ENCODE measurements at regions not wholly inside any gene's neighbourhood (a gene's known extent, or its start where the extent isn't known, plus 50 kb on each side); places are given as distances from the start of the nearest gene placed in this dataset.

- Histone ChIP-seq H3K36me3 (ENCODE audit: low read depth, low read length) (no peaks in the 10 kb centered on the region), H3K79me2 (ENCODE audit: low read length) (no peaks in the 10 kb centered on the region), H3K9ac (ENCODE audit: low read length) (no peak overlapping the region), H3K9me3 (ENCODE audit: low read length) (no peaks in the 10 kb centered on the region), H3K4me3 (ENCODE audit: low read length) (no peak overlapping the region), H4K20me1 (ENCODE audit: low read length) (no peaks in the 10 kb centered on the region), H3K27me3 (ENCODE audit: low read length) (no peaks in the 10 kb centered on the region), H3K4me1 (ENCODE audit: insufficient read depth, low read length) (peaks cover 7% of the 10 kb centered on the region; the same call in 1 of the 2 replicates), H3F3A (ENCODE audit: low read length, unreplicated experiment) (no peaks in the 10 kb centered on the region), H3K27ac (ENCODE audit: low read length) (no peak overlapping the region), H3K9me2 (replicated peaks; ENCODE audit: low read length) (no peaks in the 10 kb centered on the region), H3K4me2 (ENCODE audit: low read length) (no peak overlapping the region), H2AFZ (ENCODE audit: low read length) (no peak overlapping the region)
- no peak for DNase-seq
- no peak for ATAC-seq
- intact Hi-C loops (cut with micrococcal nuclease): no loop called here
- TF ChIP-seq EZH2phosphoT487 (IDR thresholded peaks at IDR 0.05; ENCODE audit: borderline replicate concordance, low read length) (no peak), EZH2 (IDR thresholded peaks at IDR 0.05; ENCODE audit: low read length, unreplicated experiment) (no peak), CTCF (conservative IDR thresholded peaks at IDR 0.05; ENCODE audit: low read depth, low read length) (no peak)
- CTCF ChIA-PET: no interaction called here
- POLR2A ChIA-PET (ENCODE audit: unreplicated experiment): no interaction called here
- BruUV-seq (replicated peaks): no TSS peak
Observed at GRCh38 chr11:28820296-28820989, 712.3 kb downstream of the METTL15 start.

DNA sequence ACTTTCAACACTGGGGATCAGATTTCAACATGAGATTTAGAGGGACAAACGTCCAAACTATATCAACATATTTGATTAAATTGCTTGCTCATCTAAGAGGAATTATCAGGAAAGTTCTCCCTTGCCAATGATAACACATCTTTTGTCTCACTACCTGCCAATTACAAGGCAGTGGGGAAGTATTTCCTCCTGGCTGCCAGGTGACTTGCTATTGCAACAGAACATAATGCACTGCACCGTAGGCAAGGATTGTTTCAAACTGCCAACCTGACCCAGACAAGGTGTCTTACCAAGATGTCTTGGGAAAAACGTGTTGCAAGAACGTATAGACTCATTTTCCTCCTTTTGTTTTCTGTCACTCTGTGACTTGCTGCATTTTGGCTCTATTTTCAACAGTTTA lies 711.6 kb downstream of the METTL15 start:
- ATAC-seq (no peak), DNase-seq (no peak)
- intact Hi-C loops (cut with micrococcal nuclease): no loop called here
- no TSS peak for BruUV-seq (replicated peaks)
- POLR2A ChIA-PET (ENCODE audit: unreplicated experiment): interaction anchor here (0.6 kb wide), 1 partner anchor 119 kb away, joined by 3 read pairs; no protein-coding TSS in a partner anchor
- Histone ChIP-seq H3K27me3 (ENCODE audit: low read length) (no peaks in the 10 kb centered on the region), H3K9me2 (replicated peaks; ENCODE audit: low read length) (no peaks in the 10 kb centered on the region), H4K20me1 (ENCODE audit: low read length) (no peaks in the 10 kb centered on the region), H3K9ac (ENCODE audit: low read length) (no peak overlapping the region), H3K27ac (ENCODE audit: low read length) (no peak overlapping the region), H3K9me3 (ENCODE audit: low read length) (no peaks in the 10 kb centered on the region), H3K36me3 (ENCODE audit: low read depth, low read length) (no peaks in the 10 kb centered on the region), H3K4me2 (ENCODE audit: low read length) (no peak overlapping the region), H3K4me1 (ENCODE audit: insufficient read depth, low read length) (peaks cover 7% of the 10 kb centered on the region; the same call in 1 of the 2 replicates), H3K79me2 (ENCODE audit: low read length) (no peaks in the 10 kb centered on the region), H2AFZ (ENCODE audit: low read length) (no peak overlapping the region), H3F3A (ENCODE audit: low read length, unreplicated experiment) (no peaks in the 10 kb centered on the region), H3K4me3 (ENCODE audit: low read length) (no peak overlapping the region)
- CTCF ChIA-PET: no interaction called here
- no peak for TF ChIP-seq EZH2 (IDR thresholded peaks at IDR 0.05; ENCODE audit: low read length, unreplicated experiment)
- TF ChIP-seq CTCF (conservative IDR thresholded peaks at IDR 0.05; ENCODE audit: low read depth, low read length): no peak

DNA sequence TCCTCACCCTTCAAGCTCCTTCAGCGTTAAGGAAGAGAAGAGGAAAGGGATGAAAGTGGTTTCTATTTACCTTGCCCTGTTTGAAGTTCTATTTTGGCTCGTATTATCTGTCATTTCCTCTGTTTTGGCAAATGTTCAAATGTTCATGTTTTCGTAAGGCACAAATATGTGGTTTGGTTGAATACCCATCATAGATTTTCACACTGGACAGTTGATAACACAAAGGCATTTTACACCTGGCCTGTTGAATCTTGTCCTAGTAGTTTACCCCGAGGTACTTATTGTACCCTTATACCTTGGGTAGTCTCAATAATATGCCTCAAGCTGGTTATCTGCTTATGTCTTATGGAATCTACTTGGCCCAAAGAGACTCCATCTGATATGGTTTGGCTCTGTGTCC lies 706.9 kb downstream of the METTL15 start:
- BruUV-seq (replicated peaks): no TSS peak
- intact Hi-C loops (cut with micrococcal nuclease): no loop called here

More for the DNA sequence above, 706.9 kb downstream of the METTL15 start:
- DNase-seq (peak; percentile 10), ATAC-seq (no peak)
- H3K27ac ChIP-seq (ENCODE audit: low read length): no peak overlapping the region
- no peak overlapping the region for H3K4me3 ChIP-seq (ENCODE audit: low read length)
- no peak overlapping the region for H2AFZ ChIP-seq (ENCODE audit: low read length)
- no peak overlapping the region for H3K4me2 ChIP-seq (ENCODE audit: low read length)
- H3K36me3 ChIP-seq (ENCODE audit: low read depth, low read length): no peaks in the 10 kb centered on the region
- H3K79me2 ChIP-seq (ENCODE audit: low read length): no peaks in the 10 kb centered on the region
- TF ChIP-seq CTCF (conservative IDR thresholded peaks at IDR 0.05; ENCODE audit: low read depth, low read length) (no peak), EZH2phosphoT487 (IDR thresholded peaks at IDR 0.05; ENCODE audit: borderline replicate concordance, low read length) (no peak), EZH2 (IDR thresholded peaks at IDR 0.05; ENCODE audit: low read length, unreplicated experiment) (no peak)
- no peaks in the 10 kb centered on the region for H3K27me3 ChIP-seq (ENCODE audit: low read length)
- no peak overlapping the region for H3K9ac ChIP-seq (ENCODE audit: low read length)
- CTCF ChIA-PET: no interaction called here
- H3F3A ChIP-seq (ENCODE audit: low read length, unreplicated experiment): no peaks in the 10 kb centered on the region
- H3K4me1 ChIP-seq (ENCODE audit: insufficient read depth, low read length): no peaks in the 10 kb centered on the region
- H3K9me3 ChIP-seq (ENCODE audit: low read length): no peaks in the 10 kb centered on the region
- POLR2A ChIA-PET (ENCODE audit: unreplicated experiment): no interaction called here
- H3K9me2 ChIP-seq (replicated peaks; ENCODE audit: low read length): no peaks in the 10 kb centered on the region
- no peaks in the 10 kb centered on the region for H4K20me1 ChIP-seq (ENCODE audit: low read length)
